GM12878 (cell line): ENCODE measurements at regions not wholly inside any gene's neighbourhood (a gene's known extent, or its start where the extent isn't known, plus 50 kb on each side); places are given as distances from the start of the nearest gene placed in this dataset.

ENCODE experiments used
- ATAC-seq: fragments of 200-7000 bp; cut with Tn5 transposase; 3 replicates; pipeline ENCODE4 v1.9.1; 2020; ENCODE audit warnings: mild to moderate bottlenecking, moderate library complexity
- BruUV-seq: library from RNA; stranded (reverse); fragments of 400-500 nt; replicated peaks from 2 replicates; lab custom pipeline; 2021; lab: Mats Ljungman, UMichigan
- CTCF ChIA-PET: fragments of 300-600 bp; sonication (Branson Sonifier 250); formaldehyde crosslinking; extraction: SDS; loops from one replicate; lab custom pipeline; 2021; ENCODE audit warnings: inconsistent platforms; lab: Yijun Ruan, JAX
- POLR2A ChIA-PET: fragments of 350-600 bp; formaldehyde crosslinking; extraction: SDS; loops from one replicate; lab custom pipeline; 2021; ENCODE audit warnings: inconsistent platforms; lab: Charles Lee
- RAD21 ChIA-PET: fragments of 300-600 bp; sonication (Branson Sonifier 250); formaldehyde crosslinking; loops from one replicate; lab custom pipeline; 2023; ENCODE audit warnings: antibody characterized with exemption; ENCODE audit not compliant: unreplicated experiment; lab: Charles Lee
- SMC1A ChIA-PET: fragments of 300-600 bp; sonication (Branson Sonifier 250); formaldehyde crosslinking; loops from one replicate; lab custom pipeline; 2023; ENCODE audit not compliant: unreplicated experiment, uncharacterized antibody; lab: Charles Lee
- DNase-seq: peaks from one replicate; pipeline ENCODE4 v3.0.0-alpha.2; 2011; ENCODE audit warnings: low read depth, low spot score
- FAIRE-seq: peaks from 3 replicates; lab custom pipeline; 2011; peaks lifted over from hg19 to GRCh38; lab: Jason Lieb, UNC
- H2AFZ ChIP-seq: 2 replicates; pipeline ENCODE4 v1.6.0; 2011; ENCODE audit warnings: low read depth, low read length, control low read depth; ENCODE audit not compliant: control insufficient read depth
- H3K27ac ChIP-seq: 2 replicates; pipeline ENCODE4 v1.5.1; 2011; ENCODE audit warnings: control low read depth; ENCODE audit not compliant: control insufficient read depth, insufficient read depth
- H3K27me3 ChIP-seq, 2 experiments: replicated peaks in 1 of 2; 2 replicates each; pipeline versions ENCODE4 v1.6.0 to v1.6.1; 2011; ENCODE audit warnings: low read length in 1 of 2; ENCODE audit not compliant: control insufficient read depth in 2 of 2, insufficient read depth in 2 of 2
- H3K36me3 ChIP-seq, 2 experiments: 2 replicates each; pipeline ENCODE4 v1.5.1; 2011; ENCODE audit warnings: low read length in 1 of 2; ENCODE audit not compliant: control insufficient read depth in 2 of 2, insufficient read depth in 2 of 2
- H3K4me1 ChIP-seq: 2 replicates; pipeline ENCODE4 v1.6.1; 2011; ENCODE audit warnings: mild to moderate bottlenecking, low read length, moderate library complexity, mixed read lengths; ENCODE audit not compliant: control insufficient read depth, insufficient read depth
- H3K4me2 ChIP-seq: 2 replicates; pipeline ENCODE4 v1.6.0; 2011; ENCODE audit warnings: control low read depth; ENCODE audit not compliant: control insufficient read depth, insufficient read depth
- H3K4me3 ChIP-seq: fragments of 200-600 bp; sonication (generic); 2 replicates; pipeline ENCODE4 v1.5.1; 2016
- H3K79me2 ChIP-seq: 2 replicates; pipeline ENCODE4 v1.6.0; 2011; ENCODE audit warnings: low read length; ENCODE audit not compliant: control insufficient read depth, insufficient read depth
- H3K9ac ChIP-seq: 2 replicates; pipeline ENCODE4 v1.8.0; 2011; ENCODE audit warnings: low read length, control low read depth, mixed read lengths; ENCODE audit not compliant: control insufficient read depth, insufficient read depth
- H3K9me3 ChIP-seq: replicated peaks from 3 replicates; pipeline ENCODE4 v1.5.1; 2011; ENCODE audit warnings: mild to moderate bottlenecking, low read length; ENCODE audit not compliant: control insufficient read depth, insufficient read depth
- H4K20me1 ChIP-seq: 2 replicates; pipeline ENCODE4 v1.6.0; 2011; ENCODE audit not compliant: control insufficient read depth, insufficient read depth
- STAT1 ChIP-seq: fragments of 450-650 bp; conservative IDR thresholded peaks from 2 replicates; pipeline ENCODE4 v1.6.1; 2014; ENCODE audit warnings: antibody characterized with exemption, mild to moderate bottlenecking
- ZNF622 ChIP-seq: fragments of 450-650 bp; IDR thresholded peaks from 2 replicates; pipeline ENCODE4 v1.6.1; 2017; ENCODE audit warnings: mild to moderate bottlenecking, inconsistent platforms
- WGBS: methylation state at CpG from one replicate; pipeline ENCODE4 v1.1.6; 2016; ENCODE audit warnings: low lambda C conversion rate; ENCODE audit not compliant: insufficient replicate concordance, insufficient coverage; ENCODE audit errors: missing lambda C conversion rate; 5-methylcytosine and 5-hydroxymethylcytosine counted together
- in situ Hi-C: fragments of 300-500 bp; cut with MboI; formaldehyde crosslinking; loops from 9 replicates; pipeline ENCODE4 v1.14.3; 2018; ENCODE audit warnings: mixed read lengths
- intact Hi-C: fragments of 100-400 bp; cut with micrococcal nuclease; formaldehyde crosslinking; loops from one replicate; pipeline ENCODE4 v1.14.2; 2022; ENCODE audit not compliant: unreplicated experiment
- TF ChIP-seq, protein P1 (sequence below): IDR thresholded peaks from 2 replicates; pipeline ENCODE4 v1.6.1; 2012; ENCODE audit warnings: low read depth, low read length, improper control_type of control experiment
- TF ChIP-seq, protein P2 (sequence below): IDR thresholded peaks from 2 replicates; pipeline ENCODE4 v1.6.1; 2011; ENCODE audit warnings: borderline replicate concordance, low read depth, mild to moderate bottlenecking, moderate library complexity, mixed read lengths, low read length; ENCODE audit not compliant: insufficient read depth; ENCODE audit errors: extremely low read length

DNA sequence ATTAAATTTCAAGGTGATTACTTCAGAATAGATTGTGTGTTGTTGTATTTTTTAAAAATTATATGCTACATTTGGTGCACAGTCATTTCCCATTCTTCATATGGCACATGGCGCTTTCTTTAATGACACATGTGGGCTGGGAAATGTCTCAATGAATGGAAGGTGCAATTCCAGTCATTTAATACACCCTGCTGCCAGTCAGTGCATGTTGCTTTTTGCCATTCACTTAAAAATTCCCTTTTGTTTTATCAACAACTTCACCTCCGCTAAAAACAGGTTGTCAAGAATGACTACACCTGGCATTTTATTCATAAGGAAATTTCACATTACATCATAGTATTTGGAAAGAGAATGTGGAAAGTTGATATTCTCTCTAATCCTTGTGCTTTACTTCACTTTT is 716.4 kb upstream of the ADAMTS5 start:
- DNase-seq: no peak

DNA sequence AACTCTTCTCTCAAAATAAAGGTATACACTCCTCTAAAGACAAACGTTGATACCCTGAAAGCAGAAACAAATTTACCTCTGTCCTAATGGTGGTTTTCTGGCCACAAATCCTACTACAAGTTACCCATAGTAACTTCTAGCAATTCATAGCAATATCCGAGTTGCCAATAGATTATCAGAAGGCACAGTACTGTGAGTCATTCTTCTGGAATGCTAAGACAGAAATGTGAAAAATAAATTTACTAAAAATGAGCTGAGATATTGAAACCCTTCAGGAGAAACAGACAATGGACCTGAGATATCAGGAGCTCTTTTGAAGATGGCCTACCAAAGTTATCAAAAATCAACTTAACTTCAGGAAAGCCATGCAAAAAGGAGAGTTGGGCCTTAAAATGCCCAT is 715.0 kb upstream of the ADAMTS5 start:
- TF ChIP-seq, protein P1, sequence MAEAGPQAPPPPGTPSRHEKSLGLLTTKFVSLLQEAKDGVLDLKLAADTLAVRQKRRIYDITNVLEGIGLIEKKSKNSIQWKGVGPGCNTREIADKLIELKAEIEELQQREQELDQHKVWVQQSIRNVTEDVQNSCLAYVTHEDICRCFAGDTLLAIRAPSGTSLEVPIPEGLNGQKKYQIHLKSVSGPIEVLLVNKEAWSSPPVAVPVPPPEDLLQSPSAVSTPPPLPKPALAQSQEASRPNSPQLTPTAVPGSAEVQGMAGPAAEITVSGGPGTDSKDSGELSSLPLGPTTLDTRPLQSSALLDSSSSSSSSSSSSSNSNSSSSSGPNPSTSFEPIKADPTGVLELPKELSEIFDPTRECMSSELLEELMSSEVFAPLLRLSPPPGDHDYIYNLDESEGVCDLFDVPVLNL: no peak
- TF ChIP-seq STAT1: no peak
- ATAC-seq (no peak), DNase-seq (no peak), FAIRE-seq (no peak)
- H3K27ac ChIP-seq: no peak overlapping the region
- no peaks in the 10 kb centered on the region for H3K36me3 ChIP-seq
- H3K4me3 ChIP-seq: no peak overlapping the region
- no peak overlapping the region for H2AFZ ChIP-seq
- intact Hi-C loops (no loop called here), in situ Hi-C loops (no loop called here)
- H3K4me2 ChIP-seq: no peak overlapping the region
- H3K79me2 ChIP-seq: no peaks in the 10 kb centered on the region
- H3K27me3 ChIP-seq: no peaks in the 10 kb centered on the region
- WGBS: 3% methylated on average over 2 of the region's 2 CpGs
- ChIA-PET CTCF (no interaction called here), POLR2A (no interaction called here), SMC1A (no interaction called here), RAD21 (no interaction called here)
- H3K9me3 ChIP-seq: no peaks in the 10 kb centered on the region
- H3K4me1 ChIP-seq: no peaks in the 10 kb centered on the region
- H3K9ac ChIP-seq: no peak overlapping the region
- no TSS peak for BruUV-seq
- H4K20me1 ChIP-seq: no peaks in the 10 kb centered on the region

More for the DNA sequence above, 716.4 kb upstream of the ADAMTS5 start:
- FAIRE-seq (no peak), ATAC-seq (no peak)
- Histone ChIP-seq H3K27ac (no peak overlapping the region), H3K4me3 (no peak overlapping the region), H3K4me2 (no peak overlapping the region), H3K36me3 (no peaks in the 10 kb centered on the region), H3K27me3 (no peaks in the 10 kb centered on the region), H4K20me1 (no peaks in the 10 kb centered on the region), H3K9me3 (no peaks in the 10 kb centered on the region), H2AFZ (no peak overlapping the region), H3K79me2 (no peaks in the 10 kb centered on the region), H3K4me1 (no peaks in the 10 kb centered on the region), H3K9ac (no peak overlapping the region)
- RAD21 ChIA-PET: no interaction called here
- in situ Hi-C loops: no loop called here
- intact Hi-C loops: no loop called here
- CTCF ChIA-PET: no interaction called here
- SMC1A ChIA-PET: no interaction called here
- TF ChIP-seq ZNF622: no peak
- TF ChIP-seq, protein P2, sequence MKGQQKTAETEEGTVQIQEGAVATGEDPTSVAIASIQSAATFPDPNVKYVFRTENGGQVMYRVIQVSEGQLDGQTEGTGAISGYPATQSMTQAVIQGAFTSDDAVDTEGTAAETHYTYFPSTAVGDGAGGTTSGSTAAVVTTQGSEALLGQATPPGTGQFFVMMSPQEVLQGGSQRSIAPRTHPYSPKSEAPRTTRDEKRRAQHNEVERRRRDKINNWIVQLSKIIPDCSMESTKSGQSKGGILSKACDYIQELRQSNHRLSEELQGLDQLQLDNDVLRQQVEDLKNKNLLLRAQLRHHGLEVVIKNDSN: no peak
- no TSS peak for BruUV-seq
- POLR2A ChIA-PET: no interaction called here
- 23% methylated on average over 2 of the region's 2 CpGs for WGBS
